ENCODE measurements at regions not wholly inside any gene's neighbourhood (a gene's known extent, or its start where the extent isn't known, plus 50 kb on each side); places are given as distances from the start of the nearest gene placed in this dataset.

- TF ChIP-seq CBFB (IDR thresholded peaks at IDR 0.05; ENCODE audit: low read depth) (no peak), IRF3 (IDR thresholded peaks at IDR 0.05) (no peak), EED (IDR thresholded peaks at IDR 0.05; ENCODE audit: low read depth) (no peak)
Observed at GRCh38 chr1:201715351-201715750, 113.6 kb upstream of the IPO9 start (continued).

GRCh38 chr1:201715801-201716741 is 112.9 kb upstream of the IPO9 start:
- ChIA-PET RAD21 (ENCODE audit: unreplicated experiment) (interaction anchor here (0.7 to 0.9 kb wide), 2 partner anchors 73 to 77 kb away, joined by 3 read pairs; no protein-coding TSS in a partner anchor), SMC1A (ENCODE audit: uncharacterized antibody, unreplicated experiment) (interaction anchor here (0.9 kb wide), 2 partner anchors 77 to 98 kb away, joined by 3 read pairs; no protein-coding TSS in a partner anchor), CTCF (interaction anchor here (1.4 to 14.7 kb wide), 4 partner anchors 11 to 233 kb away, joined by 3 to 332 read pairs (median 78); no protein-coding TSS in a partner anchor), POLR2A (no interaction called here)
- intact Hi-C loops (cut with micrococcal nuclease; ENCODE audit: unreplicated experiment), result loop anchor here (5.0 kb wide), 1 partner anchor 46 kb away; no protein-coding TSS in a partner anchor
- H3K4me3 ChIP-seq, result no peak overlapping the region
- H3K9ac ChIP-seq (ENCODE audit: control insufficient read depth, insufficient read depth, low read length), result no peak overlapping the region; the same call in 1 of the 2 replicates
- no peaks in the 10 kb centered on the region for H4K20me1 ChIP-seq (ENCODE audit: control insufficient read depth, insufficient read depth)
- BruUV-seq (replicated peaks), result no TSS peak
- ATAC-seq (peak; percentile 74), FAIRE-seq (no peak), DNase-seq (ENCODE audit: low read depth, low spot score) (peak; percentile 23)
- in situ Hi-C loops (cut with MboI), result no loop called here
- H2AFZ ChIP-seq (ENCODE audit: control insufficient read depth, low read depth, low read length), result peak overlapping the region; percentile 16
- H3K4me2 ChIP-seq (ENCODE audit: control insufficient read depth, insufficient read depth), result peak overlapping the region; percentile 81
- no peaks in the 10 kb centered on the region for H3K27me3 ChIP-seq (replicated peaks in 1 of 2; ENCODE audit: control insufficient read depth in 2 of 2, insufficient read depth in 2 of 2, low read length in 1 of 2)
- no peaks in the 10 kb centered on the region for H3K9me3 ChIP-seq (replicated peaks; ENCODE audit: control insufficient read depth, insufficient read depth, low read length)
- 37% methylated on average over 11 of the region's 11 CpGs for WGBS (ENCODE audit: insufficient coverage, insufficient replicate concordance, low lambda C conversion rate, missing lambda C conversion rate)
- no peaks in the 10 kb centered on the region for H3K36me3 ChIP-seq (ENCODE audit: control insufficient read depth in 2 of 2, insufficient read depth in 2 of 2, low read length in 1 of 2)
- H3K79me2 ChIP-seq (ENCODE audit: control insufficient read depth, insufficient read depth, low read length), result no peaks in the 10 kb centered on the region
- H3K27ac ChIP-seq (ENCODE audit: control insufficient read depth, insufficient read depth), result peak overlapping the region; percentile 61
- TF ChIP-seq MEF2A (IDR thresholded peaks at IDR 0.05; ENCODE audit: insufficient read depth, low read depth, low read length) (peak; percentile 68; the same call in 1 of the 2 replicates), FOS (IDR thresholded peaks at IDR 0.05; ENCODE audit: borderline replicate concordance, extremely low read depth, insufficient read length) (no peak), BCL11A (IDR thresholded peaks at IDR 0.05; ENCODE audit: low read depth, low read length) (peak; percentile 45; the same call in 1 of the 2 replicates), IKZF2 (IDR thresholded peaks at IDR 0.05) (peak; percentile 61 to 64; a peak in 3 of 4 replicates), SPI1 (IDR thresholded peaks at IDR 0.05; ENCODE audit: borderline replicate concordance, insufficient read depth, low read depth, low read length) (peak; percentile 90), IRF5 (IDR thresholded peaks at IDR 0.05; ENCODE audit: borderline replicate concordance) (no peak), STAT1 (conservative IDR thresholded peaks at IDR 0.05) (no peak), MEF2B (IDR thresholded peaks at IDR 0.05; ENCODE audit: partially characterized antibody, poor library complexity, severe bottlenecking) (peak; percentile 37), JUNB (IDR thresholded peaks at IDR 0.05) (no peak), IKZF1 (conservative IDR thresholded peaks at IDR 0.05) (peak; percentile 75), DPF2 (IDR thresholded peaks at IDR 0.05) (peak; percentile 15; the same call in 1 of the 2 replicates), MAX (IDR thresholded peaks at IDR 0.05; ENCODE audit: low read depth, low read length) (no peak)
- peaks cover 44% of the 10 kb centered on the region for H3K4me1 ChIP-seq (ENCODE audit: control insufficient read depth, insufficient read depth, low read length)

Measured in GM12878 (cell line).